Prostate gland (tissue), 2 donors: ENCODE measurements at regions not wholly inside any gene's neighbourhood (a gene's known extent, or its start where the extent isn't known, plus 50 kb on each side); places are given as distances from the start of the nearest gene placed in this dataset.

ENCODE experiments used
- POLR2AphosphoS5 ChIP-seq: sonication (generic); formaldehyde crosslinking; IDR thresholded peaks from one replicate; pipeline ENCODE4 v1.6.1; 2017; ENCODE audit warnings: antibody characterized with exemption
- TF ChIP-seq, protein P1 (sequence below), 4 experiments: fragments of 200-600 bp in 2 of 4; fragments of 450-650 bp in 2 of 4; sonication (generic) in 2 of 4; IDR thresholded peaks; 1 replicate in 3 of 4; 2 replicates in 1 of 4; pipeline ENCODE4 v1.5.1; 2016 to 2019; ENCODE audit warnings: antibody characterized with exemption in 4 of 4, mild to moderate bottlenecking in 2 of 4, moderate library complexity in 2 of 4

DNA sequence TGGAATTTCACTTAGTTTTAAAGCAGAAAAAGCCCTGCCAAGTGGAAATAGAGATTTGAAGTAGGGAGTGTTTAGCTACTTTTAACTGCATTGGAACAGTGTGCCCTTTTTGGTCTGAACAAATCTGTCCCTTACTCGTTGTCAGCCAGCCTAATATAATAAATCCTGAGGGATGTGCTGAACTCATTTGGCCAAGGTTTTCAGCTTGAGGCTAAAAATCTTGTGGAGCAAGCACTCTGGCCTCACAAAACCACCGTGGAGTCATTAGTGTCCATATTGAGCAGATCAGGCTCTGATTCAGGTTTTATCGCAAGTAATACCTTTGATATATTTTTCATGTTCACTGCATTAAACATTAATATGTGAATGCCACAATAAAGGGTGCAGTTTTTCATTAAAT, 383.5 kb downstream of the FRK start:
- TF ChIP-seq, protein P1, sequence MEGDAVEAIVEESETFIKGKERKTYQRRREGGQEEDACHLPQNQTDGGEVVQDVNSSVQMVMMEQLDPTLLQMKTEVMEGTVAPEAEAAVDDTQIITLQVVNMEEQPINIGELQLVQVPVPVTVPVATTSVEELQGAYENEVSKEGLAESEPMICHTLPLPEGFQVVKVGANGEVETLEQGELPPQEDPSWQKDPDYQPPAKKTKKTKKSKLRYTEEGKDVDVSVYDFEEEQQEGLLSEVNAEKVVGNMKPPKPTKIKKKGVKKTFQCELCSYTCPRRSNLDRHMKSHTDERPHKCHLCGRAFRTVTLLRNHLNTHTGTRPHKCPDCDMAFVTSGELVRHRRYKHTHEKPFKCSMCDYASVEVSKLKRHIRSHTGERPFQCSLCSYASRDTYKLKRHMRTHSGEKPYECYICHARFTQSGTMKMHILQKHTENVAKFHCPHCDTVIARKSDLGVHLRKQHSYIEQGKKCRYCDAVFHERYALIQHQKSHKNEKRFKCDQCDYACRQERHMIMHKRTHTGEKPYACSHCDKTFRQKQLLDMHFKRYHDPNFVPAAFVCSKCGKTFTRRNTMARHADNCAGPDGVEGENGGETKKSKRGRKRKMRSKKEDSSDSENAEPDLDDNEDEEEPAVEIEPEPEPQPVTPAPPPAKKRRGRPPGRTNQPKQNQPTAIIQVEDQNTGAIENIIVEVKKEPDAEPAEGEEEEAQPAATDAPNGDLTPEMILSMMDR (IDR thresholded peaks at IDR 0.05), result no peak
- no peak for TF ChIP-seq POLR2AphosphoS5
